Fibroblast of peridontal ligament (primary cell): ENCODE measurements at regions not wholly inside any gene's neighbourhood (a gene's known extent, or its start where the extent isn't known, plus 50 kb on each side); places are given as distances from the start of the nearest gene placed in this dataset.
A peak's percentile ranks its signal among the peaks of the same experiment; 100 is the strongest.

Experiments
- DNase-seq: peaks from one replicate; pipeline ENCODE4 v3.0.0-alpha.2; 2010; ENCODE audit errors: extremely low read depth

DNA sequence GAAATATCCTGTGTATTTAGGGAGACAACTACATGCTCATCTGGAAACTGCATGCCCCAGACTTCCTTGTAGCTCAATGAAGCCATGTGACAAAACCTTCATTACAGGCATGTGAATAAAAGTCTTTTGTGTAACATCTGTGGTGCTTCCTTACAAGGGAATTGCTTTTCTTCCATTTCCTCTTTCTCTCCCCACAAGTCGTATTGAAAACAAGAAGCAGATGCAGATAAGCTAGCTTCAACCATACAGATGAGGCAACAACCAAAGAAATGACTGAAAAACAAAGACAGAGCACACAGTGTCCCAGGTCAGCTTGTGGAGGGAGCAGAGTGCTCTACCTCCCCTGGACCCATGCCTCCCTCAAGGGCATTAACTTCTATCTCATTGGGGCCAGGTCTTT is 115.8 kb upstream of the INPP4B start:
- DNase-seq = peak; percentile 1

DNA sequence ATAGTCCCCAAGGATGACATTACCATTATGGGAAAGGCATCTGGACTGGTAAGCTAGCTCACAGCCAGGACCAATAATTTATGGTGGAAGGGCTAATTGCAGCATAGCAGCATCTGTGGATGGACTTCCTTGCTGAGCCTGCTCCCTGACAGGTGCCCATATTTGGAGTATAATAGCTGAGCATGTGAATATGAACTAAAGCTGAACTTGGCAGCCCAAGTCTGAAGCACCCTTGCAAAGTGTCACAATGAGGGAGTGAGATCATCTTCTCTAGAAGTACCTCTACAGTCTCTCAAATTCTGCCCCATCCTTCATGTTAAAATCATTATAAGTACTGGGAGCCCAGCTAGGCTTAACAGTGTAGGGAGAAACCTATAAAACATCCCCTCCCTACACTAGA is 128.2 kb upstream of the INPP4B start:
- DNase-seq = no peak

DNA sequence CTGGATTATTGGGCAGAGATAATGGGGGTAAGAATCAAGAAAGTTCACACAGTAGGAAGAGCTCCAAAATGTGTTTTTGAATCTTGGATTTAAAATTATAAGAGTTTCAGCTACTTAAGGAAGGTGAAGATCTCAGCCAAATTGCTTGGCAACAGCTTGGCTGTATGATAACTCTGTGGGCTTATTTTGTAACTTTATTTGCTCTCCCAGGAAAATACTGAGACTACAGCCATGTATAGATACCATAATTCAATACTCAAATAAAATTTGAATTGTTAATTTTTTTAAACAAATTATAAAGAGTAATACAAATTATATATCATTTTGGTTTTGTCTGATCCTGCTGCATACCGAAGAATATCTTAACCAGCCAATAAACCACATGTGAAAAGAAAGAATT is 129.5 kb upstream of the INPP4B start:
- DNase-seq = no peak

DNA sequence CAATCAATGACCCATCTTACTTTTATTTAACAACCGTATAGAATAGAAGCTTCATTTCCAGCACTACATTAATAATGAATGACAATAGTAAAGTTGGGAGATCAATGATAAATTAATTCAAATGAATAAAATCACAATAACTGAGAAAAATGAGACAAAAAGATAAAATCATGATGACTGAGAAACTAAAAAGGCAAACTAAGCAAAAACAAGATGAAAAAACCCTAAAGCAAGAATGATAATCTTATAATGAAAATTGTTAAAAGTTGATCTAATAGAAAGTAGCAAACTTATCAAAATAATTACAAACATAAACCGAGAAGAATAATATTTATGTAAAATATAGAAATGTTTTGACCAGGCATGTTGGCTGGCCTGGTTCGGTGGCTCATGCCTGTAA is 130.4 kb upstream of the INPP4B start:
- DNase-seq = no peak

DNA sequence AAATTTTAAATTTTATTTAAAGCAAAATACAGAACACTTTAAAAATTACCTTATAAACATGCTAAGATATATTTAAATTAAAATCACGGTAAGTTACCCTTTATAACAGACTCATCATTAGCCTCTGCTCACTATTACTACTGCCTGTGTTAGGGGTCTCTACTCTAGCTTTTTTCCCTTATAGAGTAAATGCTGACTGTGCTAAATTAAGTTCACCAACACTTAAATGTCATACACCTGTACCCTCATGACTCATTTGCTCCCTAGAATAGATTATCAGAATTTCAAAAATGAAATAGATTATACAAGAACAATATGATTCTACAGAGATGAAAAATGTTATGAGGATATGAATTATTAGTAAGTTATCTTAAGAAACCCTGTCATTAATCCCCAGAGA is 131.1 kb upstream of the INPP4B start:
- no peak for DNase-seq

DNA sequence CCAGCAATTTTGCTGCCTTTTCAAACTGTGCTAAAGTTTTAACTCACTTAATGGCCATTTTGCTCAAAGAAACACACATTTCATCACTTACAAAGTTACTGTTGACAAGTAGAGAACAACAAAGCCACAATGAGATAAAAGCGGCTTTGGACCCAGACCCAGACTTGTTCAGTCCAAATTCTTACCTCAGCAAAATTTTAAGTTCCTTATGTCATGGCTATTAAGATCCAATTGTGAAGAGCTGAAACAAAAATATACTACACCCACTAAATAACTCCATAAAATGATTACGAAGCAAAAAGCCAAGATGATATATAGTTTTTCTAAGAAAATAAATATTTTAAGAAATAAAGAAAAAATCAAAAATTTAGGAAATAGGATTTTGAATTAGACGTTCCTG is 137.0 kb upstream of the INPP4B start:
- no peak for DNase-seq

DNA sequence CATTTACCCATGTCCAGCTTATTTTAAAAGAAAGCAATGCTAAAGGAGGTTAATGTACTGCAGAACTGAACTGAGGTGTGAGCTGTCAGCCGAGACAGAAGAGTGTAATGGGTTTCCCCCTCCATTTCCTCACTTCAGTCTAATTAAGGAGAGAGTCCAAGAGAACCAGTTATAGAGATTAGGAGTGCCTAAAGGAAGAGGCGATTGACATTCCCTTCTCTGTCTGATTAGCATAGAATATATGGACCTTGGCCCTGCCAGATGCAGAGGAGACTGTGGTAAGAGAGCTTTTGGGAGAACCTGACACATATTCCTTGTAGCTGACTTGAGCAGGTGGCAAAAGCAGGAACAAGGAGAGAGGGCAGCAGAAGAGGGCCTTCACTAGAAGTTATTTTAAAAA is 137.5 kb upstream of the INPP4B start:
- DNase-seq = no peak

DNA sequence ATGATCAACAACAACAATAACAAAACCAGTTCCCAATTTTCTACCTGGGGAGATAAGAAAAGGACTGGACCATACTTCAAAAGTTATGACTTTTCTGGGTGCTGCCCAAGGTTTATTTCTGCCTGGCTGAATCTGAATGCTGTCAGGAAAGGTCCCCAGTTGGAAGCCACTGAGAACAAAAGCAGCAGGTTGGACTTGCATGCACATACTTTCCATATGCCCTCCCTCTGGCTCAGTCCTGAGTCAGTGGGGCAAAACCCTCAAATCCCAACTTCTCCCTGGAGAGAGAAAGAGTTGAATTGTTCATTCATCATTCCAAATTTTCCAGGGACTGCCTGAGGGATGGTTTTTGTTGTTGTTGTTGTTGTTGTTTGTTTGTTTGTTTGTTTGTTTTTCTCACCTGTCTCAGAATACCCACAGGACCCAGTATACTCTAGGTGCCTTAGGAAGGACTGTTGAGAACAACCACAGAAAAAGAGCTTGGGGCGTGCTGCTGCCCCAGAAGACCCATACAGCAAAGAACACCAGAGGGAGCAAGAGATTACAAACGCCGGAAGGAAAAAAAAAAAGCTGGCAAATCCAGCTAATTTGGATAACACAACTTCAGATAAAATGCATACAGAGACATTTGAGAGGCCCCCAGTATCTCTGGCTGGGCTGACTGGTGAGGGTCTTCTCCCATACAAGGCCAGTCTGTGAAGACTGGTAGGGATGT is 138.9 kb upstream of the INPP4B start:
- peak; percentile 14 for DNase-seq

DNA sequence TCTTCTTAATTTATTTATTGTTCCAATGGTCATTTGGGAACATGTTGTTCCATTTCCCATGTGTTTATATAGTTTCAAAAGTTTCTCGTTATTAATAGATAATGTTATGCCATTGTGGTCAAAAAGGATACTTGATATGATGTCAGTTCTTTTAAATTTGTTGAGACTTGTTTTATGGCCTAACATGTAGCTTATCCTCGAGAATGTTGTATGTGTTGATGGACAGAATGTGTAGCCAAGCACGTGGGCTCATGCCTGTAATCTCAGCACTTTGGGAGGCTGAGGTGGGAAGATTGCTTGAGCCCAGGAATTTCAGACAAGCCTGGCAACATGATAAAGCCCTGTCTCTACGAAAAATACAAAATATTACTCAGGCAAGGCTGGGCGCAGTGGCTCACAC is 168.5 kb upstream of the USP38 start:
- no peak for DNase-seq

DNA sequence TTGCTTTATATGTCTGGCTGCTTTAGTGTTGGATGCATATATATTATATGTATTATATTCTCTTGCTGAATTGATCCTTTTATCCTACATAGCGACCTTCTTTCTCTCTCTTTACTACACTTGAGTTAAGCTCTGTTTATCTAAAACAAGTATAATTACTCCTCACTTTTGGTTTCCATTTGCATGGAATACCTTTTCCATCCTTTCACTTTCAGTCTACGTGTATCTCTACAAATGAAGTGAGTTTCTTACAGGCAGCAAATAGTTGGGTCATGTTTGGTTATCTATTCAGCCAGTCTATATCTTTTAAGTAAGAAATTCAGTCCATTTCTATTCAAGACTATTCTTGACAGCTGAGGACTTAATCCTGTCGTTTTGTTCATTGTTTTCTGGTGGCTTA is 167.5 kb upstream of the USP38 start:
- DNase-seq = no peak

DNA sequence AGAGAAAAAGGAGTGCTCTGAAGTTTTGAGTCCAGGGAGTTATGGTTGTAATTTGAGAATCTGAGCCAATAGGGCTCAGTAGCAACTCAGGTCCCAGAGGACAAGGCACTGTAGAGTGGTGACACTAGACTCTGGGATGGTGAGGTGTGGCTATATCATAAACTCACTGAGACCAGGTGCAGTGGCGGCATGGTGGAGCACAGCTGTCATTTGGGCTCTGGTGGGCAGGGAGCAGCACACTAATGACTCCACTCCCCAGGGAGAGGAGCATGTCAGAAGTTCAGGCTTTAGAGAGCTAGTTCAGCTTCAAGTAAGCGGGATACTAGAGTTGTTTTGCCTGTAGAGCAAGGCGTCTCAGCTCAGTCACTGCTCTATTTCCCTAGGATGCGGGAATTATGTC is 165.4 kb upstream of the USP38 start:
- no peak for DNase-seq

DNA sequence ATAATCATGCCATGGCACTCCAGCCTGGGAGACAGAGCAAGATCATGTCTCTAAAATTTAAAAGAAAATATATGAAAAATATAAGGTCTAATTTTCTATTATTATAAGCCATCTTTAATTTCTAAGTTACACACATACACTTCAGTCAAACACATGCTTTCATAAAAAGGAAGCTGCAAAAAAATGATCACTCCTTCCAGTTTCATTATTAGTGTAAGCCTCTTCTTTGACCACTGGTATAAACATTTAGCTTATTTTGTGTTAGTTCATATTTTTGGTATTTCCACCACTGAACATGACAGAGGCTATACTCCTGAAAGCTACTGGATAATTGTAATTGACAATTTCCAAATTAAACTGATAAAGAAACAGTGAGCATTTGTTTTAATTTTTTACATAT is 163.3 kb upstream of the USP38 start:
- DNase-seq = no peak

DNA sequence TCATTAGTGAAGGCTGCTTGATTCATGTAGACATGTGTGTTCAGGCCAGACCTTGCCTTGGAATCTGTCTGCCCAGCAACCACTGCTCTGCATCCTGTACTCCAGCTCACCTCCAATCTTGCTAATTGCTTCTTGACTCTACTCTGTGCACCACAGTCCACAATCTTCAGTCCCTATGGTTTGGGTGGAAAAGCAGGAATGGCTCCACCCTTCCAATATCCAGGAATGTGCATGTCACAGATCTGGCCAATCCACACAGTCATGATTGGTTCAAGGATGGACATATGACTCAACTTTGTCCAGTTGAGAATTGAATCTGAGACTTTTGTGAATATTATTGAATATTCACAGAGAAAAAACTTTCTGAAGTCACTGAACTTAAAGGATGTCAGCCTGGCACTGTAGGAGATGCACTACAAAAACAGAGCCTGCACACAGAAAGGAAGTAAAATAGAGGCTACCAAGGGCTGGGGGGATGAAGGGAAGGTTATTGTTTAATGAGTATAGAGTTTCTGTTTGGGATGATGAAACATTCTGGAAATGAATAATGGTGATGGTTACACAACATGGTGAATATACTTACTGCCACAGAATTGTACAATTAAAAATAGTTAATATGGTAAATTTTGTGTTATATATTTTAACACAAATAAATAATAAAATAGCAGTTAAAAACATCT is 161.3 kb upstream of the USP38 start:
- peak; percentile 1 for DNase-seq

DNA sequence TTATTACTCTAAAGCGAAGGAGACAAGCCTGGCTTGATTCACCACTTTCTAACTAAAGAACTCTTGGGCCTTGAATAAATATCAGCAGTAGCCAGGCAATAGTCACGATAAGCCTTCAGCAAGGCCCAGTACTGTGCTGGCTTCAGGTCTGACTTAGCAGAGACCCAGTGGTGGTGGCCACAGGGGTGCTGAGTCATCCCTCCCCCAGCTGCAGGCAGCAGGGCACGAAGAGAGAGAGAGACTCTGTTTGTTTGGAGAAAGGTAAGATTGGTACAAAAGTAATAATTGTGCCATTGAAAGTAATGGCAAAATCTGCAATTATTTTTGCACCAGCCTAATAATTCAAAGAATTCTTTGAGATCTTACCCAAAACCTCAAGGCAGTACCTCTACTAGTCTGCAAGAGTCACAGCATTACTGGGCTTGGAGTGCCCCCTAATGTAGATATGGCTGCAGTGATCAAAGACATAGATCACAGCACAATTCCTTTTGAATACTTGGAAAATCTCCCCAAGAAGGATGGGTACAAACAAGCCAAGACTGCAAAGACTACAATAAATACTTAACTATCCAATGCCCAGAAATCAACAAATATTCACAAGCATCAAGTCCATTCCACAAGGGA is 159.5 kb upstream of the USP38 start:
- peak; percentile 25 for DNase-seq

DNA sequence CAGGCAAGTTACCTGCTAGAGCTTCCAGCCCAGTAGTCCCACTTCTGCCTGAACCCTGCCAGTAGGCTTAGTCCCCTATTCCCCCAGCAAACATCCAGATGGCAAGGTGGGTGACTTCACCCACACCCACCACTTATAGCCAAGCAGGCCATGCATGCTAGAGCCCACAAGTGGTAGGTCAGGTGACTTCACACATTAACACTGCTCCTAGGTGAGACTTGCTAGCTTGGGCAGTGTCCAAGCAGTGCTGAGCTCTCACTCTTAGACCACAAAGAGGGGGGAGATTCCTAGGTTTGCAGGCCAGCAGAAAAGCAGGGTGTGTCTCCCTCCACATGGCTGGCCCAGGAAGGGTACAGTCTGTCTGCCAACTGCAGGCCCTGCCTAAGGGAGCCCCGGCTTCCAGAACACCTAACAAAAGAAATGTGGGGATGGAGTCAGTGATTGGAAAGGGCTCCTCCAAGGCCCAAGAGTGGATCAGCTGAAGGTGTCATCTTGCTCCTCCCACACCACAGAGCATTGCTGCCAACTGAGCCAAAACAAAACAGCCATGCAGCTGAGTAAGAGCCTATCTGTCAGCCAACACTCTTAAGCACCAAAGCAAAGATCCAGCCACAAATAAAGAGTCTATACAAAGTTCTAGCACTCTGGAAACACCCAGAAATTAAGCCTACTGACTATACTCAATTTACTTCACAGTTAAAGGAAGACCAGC is 158.1 kb upstream of the USP38 start:
- DNase-seq = no peak

DNA sequence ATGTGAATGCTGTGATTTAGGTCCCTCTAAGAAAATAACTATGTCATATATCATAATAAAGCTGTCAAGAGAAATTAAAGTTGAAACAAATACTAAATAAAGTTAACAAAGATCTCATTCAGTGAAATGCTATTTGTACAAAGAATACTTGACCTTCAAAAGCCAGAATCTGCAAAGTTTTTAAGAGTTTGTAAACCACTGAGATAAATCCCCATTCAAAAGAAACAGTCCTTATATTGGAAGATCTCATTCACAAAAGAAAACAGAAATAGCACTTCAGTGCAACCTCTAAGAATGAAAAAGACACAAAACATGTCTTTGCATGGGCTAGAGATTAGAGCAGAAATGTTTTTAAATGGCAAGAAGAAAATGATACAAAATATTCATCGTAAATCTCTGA is 149.1 kb upstream of the USP38 start:
- no peak for DNase-seq

DNA sequence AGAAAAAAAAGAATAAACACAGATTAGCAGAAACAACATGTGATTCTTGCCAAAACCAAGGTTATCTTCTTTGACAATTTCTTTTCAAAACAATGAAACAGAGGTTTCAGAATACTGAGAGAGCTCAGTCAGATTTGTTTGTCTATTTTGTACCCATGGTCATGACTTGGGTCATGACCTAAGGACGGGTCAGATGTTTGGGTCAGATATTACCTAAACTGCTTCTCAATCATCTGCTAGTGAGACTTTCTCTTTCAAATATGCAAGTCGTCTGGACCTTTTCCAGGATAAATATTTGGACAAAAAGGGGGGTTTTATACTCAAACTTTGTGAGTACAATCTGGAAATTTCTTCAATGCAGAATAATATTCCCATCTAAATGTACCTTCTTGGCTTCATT is 148.3 kb upstream of the USP38 start:
- DNase-seq = no peak

DNA sequence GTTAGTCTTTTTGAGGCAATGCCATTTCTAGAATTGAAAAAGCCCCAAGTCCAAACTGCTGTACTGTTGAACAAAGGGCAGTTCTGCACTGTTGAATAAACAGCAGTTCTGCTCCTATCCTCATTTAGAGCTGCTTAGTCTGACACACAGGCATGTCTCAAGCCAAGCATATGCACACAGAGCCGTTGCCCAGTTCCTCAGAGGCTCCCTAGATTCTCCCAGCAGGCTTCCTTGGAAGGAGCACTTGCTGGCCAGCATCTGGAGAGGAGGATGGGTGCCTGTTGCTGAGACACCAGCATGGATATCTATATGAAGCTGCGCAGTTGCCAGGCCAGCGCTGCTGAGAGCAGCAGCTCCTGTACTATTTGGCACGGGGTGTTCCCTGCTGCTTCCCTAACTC is 138.3 kb upstream of the USP38 start:
- DNase-seq = no peak

DNA sequence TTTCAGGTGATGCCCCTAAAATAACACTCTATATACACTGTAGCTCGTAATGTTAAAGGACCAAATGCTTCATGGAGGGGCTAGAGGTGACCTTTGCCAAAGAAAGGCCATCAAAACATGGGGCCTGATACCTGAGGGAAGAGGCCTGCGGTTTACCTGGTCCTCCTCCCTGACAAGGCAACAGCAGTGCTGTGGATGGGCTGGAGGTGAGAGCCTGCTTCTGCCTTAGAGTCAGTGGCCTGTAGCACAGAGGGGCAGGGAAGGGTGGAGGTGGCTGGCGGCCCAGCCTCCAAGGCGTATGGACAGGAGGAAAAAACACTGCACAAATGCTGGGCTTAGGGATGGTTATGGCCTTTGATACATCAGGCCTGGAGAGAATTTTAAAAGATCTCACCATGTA is 137.8 kb upstream of the USP38 start:
- DNase-seq = no peak

DNA sequence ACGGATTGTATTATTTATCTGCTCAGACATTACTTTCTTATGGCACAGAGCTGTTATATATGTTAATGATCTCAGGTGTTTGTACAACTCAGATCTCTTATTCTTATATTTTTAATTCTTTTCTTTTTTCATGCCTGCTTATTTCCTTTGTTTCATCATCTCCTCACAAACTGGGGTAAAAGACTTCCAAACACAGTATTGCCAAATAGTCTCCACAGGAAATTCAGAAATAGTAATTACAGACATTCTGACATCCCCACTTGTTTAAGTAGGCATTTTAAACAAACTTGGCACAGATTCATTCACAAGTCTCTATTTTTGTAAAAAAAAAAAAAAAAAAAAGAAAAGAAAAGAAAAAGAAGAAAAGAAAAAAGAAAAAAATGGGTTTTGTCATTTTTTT is 129.7 kb upstream of the USP38 start:
- DNase-seq = no peak

DNA sequence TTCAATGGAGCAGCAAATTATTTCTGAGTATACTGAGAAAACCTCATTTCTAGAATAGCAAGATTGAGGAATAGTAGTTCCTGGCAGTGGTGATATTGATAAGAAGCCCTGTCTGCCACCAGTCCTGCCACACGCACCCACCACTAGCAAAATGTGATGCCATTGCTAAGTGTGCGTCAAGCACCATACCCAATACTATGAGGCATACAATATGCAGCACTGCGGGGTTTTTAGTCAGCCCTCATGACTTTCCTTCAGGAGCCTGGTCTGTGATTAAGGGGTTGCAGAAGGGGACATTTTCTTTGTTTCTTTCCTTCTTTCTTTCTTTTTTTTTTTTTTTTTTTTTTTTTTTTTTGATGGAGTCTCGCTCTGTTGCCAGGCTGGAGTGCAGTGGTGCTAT is 128.7 kb upstream of the USP38 start:
- DNase-seq = no peak

DNA sequence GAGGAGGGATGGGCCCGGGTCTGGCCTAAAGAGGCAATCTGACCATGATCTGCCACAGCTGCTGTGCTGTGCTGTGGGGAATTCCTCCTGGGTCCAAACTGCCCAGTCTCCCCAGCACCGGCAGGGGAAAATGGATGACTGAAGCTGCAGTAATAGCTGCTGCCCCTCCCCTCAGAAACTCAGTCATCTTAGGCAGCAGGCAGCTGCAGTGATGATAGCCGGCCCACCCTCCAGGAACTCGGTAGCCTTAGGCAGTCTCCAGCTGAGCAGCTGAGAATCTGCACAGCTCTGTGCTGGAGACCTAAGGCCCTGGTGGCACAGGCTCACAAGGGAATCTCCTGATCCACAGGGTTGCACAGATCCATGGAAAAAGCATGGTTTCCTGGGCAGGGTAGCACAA is 113.4 kb upstream of the USP38 start:
- DNase-seq = no peak

DNA sequence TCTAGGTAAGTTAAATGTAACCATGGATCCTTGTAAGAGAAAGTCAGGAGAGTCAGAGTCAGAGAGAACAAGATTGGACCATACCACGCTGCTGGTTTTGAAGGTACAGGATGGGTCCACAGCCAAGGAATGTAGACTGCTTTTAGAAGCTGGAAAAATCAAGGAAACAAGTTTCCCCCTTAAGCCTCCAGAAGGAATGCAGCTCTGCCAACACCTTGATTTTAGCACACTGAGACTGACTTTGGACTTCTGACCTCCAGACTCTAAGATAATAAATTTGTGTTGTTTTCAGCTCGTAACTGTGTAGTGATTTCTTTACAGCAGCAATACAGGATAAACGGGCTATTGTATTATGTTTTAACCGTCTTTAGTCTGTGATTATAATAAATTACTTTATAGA is 108.0 kb upstream of the USP38 start:
- DNase-seq = no peak
